Activated CD4-positive, alpha-beta T cell treated with anti-CD3 and anti-CD28 coated beads, Interleukin-10, Interleukin-2, amounts not matched to agents 100 ng/mL and 50 ng/mL, durations not matched to agents 16 hours and 8 hours (primary cell): ENCODE measurements at regions not wholly inside any gene's neighbourhood (a gene's known extent, or its start where the extent isn't known, plus 50 kb on each side); places are given as distances from the start of the nearest gene placed in this dataset.
A peak's percentile ranks its signal among the peaks of the same experiment; 100 is the strongest.

ENCODE experiments used
- DNase-seq: peaks from one replicate; pipeline ENCODE4 v3.0.0-alpha.2; 2020

- DNase-seq: no peak
Measured at GRCh38 chr3:14338898-14339458, 63.4 kb upstream of the SLC6A6 start.

DNA sequence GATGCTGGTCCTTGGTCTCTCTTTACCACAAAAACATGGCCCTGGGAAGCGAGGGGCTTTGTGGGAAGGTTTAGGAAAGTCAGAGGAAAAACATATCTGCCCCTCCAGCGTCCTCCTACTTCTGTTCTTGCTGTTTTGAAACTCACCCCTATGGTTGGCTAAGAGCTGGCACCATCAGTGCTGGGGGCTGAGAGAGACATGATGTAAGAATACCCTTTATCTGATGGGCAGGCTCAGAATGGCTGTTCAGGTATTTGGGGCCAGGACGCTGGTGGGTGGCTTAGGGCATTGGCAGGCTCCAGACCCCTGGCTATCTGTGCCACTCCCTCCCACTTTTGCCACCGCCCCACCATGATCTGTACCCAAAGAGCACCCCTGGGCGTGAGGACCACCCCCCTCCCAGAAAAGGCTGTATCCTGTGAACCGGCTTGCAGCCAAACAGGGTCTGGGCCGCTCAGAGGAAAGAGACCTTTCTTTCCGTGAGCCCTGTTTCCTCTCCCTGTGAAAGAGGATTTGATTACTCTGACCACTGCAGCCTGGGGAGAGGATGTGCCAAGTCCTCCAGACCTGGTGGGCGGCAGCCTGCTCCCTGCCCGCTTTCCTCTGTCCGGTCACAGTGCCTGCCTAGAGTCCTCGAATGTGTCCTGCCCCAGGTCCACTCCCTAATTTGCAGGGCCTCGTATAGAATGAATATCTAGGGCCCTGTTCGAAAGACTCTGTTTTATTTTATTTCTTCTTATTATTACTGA lies 61.3 kb upstream of the SLC6A6 start:
- no peak for DNase-seq

DNA sequence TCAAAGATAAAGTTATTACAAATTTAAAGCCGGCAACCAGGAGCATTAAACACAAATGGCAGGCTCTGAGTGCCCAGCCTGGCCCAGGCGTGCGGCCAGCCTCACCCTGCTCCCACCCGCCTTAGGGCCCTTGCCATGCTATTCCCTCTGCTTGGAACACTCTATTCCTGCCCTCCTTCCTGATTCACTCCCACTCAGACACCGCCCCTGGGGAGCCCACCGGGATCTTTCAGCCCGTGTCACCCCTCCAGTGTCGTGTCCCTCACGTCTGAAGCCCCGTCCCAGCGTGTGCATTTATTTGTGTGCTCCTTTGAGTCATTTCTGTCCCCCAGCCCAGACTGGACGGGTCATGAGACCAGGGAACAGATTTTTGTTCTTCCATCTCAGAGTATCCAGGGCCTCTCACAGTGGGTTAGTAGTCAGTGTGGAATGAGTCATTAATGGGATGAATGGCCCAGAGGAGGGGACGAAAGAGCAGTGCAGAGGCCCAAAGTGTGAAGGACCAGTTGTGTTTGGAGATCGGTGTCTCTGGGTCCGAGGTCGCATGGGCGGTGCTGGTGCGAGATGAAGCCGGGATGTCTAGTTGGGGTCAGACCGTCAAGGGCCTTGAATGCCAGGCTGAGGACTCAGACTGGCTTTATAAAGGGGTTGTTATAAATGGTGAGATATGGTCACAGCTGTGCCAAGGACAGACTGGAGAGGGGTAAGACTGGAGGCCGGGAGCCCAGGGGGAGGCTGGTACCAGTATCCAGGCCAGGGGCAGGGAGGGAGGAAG lies 58.9 kb upstream of the SLC6A6 start:
- DNase-seq: no peak

- no peak for DNase-seq
Measured at GRCh38 chr3:14344351-14344750, 58.1 kb upstream of the SLC6A6 start.

DNA sequence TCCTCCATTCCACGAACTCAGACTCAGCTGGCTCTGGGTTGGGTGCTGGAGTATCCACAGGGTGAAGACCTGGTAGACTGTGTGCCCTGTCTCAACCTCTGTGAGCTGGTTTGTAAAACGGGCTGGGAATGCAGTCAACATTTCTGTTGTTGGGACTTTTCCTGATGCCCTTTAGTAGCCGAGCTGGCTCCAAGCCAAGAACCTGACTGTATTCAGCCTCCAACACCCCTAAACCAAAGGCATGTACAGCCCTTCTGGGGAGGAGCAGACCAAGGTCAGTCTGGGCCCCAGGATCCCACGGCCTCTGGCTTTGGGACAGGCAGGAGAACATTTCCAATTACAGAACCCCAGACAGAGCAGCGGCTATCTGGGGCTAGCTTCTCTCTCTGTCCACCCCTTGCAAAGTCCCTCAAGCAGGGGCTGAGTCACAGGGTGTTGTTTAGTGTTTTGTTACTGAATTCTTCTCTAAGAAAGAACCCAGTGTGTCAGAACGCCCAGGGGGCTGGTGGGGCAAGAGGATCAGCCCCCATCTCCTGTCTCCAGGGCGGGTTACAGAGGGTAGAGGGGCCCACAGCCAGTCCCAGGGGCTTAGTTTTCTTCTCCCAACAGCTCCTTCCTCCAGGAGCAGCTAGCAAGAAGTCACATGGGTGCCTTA lies 56.8 kb upstream of the SLC6A6 start:
- DNase-seq: no peak

GRCh38 chr3:14346191-14346590 lies 56.2 kb upstream of the SLC6A6 start:
- DNase-seq: no peak

- DNase-seq: no peak
Measured at GRCh38 chr3:14346642-14347041, 55.8 kb upstream of the SLC6A6 start.

- no peak for DNase-seq
Measured at GRCh38 chr3:14347110-14347509, 55.3 kb upstream of the SLC6A6 start.

- DNase-seq: no peak
Measured at GRCh38 chr3:14351617-14352001, 50.8 kb upstream of the SLC6A6 start.

GRCh38 chr3:14352002-14352627 lies 50.3 kb upstream of the SLC6A6 start:
- peak; percentile 21 for DNase-seq
